Panc1 (cell line): ENCODE measurements at regions not wholly inside any gene's neighbourhood (a gene's known extent, or its start where the extent isn't known, plus 50 kb on each side); places are given as distances from the start of the nearest gene placed in this dataset.

ENCODE experiments used
- TCF7L2 ChIP-seq: IDR thresholded peaks from 2 replicates; pipeline ENCODE4 v1.6.1; 2011; ENCODE audit warnings: mild to moderate bottlenecking, low read depth, low read length, inconsistent platforms
- TF ChIP-seq, protein P1 (sequence below): fragments of 450-650 bp; IDR thresholded peaks from 2 replicates; pipeline ENCODE4 v1.5.1; 2017; ENCODE audit warnings: mild to moderate bottlenecking

GRCh38 chr1:95924684-95925083, 690.7 kb downstream of the RWDD3 start:
- no peak for TF ChIP-seq TCF7L2
- TF ChIP-seq, protein P1, sequence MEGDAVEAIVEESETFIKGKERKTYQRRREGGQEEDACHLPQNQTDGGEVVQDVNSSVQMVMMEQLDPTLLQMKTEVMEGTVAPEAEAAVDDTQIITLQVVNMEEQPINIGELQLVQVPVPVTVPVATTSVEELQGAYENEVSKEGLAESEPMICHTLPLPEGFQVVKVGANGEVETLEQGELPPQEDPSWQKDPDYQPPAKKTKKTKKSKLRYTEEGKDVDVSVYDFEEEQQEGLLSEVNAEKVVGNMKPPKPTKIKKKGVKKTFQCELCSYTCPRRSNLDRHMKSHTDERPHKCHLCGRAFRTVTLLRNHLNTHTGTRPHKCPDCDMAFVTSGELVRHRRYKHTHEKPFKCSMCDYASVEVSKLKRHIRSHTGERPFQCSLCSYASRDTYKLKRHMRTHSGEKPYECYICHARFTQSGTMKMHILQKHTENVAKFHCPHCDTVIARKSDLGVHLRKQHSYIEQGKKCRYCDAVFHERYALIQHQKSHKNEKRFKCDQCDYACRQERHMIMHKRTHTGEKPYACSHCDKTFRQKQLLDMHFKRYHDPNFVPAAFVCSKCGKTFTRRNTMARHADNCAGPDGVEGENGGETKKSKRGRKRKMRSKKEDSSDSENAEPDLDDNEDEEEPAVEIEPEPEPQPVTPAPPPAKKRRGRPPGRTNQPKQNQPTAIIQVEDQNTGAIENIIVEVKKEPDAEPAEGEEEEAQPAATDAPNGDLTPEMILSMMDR, result no peak
